NCI-H1105 treated with DMSO at 0.1 percent for 48 hours (cell line): ENCODE measurements at regions not wholly inside any gene's neighbourhood (a gene's known extent, or its start where the extent isn't known, plus 50 kb on each side); places are given as distances from the start of the nearest gene placed in this dataset.

Experiments
- DNase-seq: peaks from one replicate; lab custom pipeline; 2025; lab: John Stamatoyannopoulos, UW

- DNase-seq = no peak
These were observed 401.5 kb upstream of the JARID2 start for GRCh38 chr6:14844411-14844810.

GRCh38 chr6:14848019-14848418, 397.9 kb upstream of the JARID2 start:
- no peak for DNase-seq

GRCh38 chr6:14849185-14849584, 396.7 kb upstream of the JARID2 start:
- DNase-seq = no peak

GRCh38 chr6:14851281-14851680, 394.6 kb upstream of the JARID2 start:
- no peak for DNase-seq

- DNase-seq = no peak
These were observed 393.5 kb upstream of the JARID2 start for GRCh38 chr6:14852375-14852774.

GRCh38 chr6:14856177-14856576, 389.7 kb upstream of the JARID2 start:
- no peak for DNase-seq

- no peak for DNase-seq
These were observed 388.9 kb upstream of the JARID2 start for GRCh38 chr6:14857001-14857400.

GRCh38 chr6:14857501-14857900, 388.4 kb upstream of the JARID2 start:
- no peak for DNase-seq

DNA sequence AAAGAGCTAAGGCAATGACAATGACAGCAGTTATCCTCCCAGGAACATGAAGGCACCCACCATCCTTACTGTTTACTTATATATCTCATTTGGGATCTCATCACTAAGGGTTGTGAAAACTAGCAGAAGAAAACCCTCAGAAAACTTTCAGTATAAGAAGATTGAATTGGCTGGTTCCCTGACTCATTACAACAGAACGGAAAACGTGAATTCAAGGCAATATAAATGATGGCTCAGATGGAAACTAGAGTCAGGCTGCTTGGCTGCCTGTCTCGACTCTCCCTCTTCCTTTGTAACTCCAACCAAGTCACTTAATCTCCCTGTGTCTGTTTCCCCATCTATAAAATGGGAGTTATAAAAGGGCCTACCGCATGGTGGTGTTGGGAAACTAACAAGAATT, 387.1 kb upstream of the JARID2 start:
- no peak for DNase-seq

DNA sequence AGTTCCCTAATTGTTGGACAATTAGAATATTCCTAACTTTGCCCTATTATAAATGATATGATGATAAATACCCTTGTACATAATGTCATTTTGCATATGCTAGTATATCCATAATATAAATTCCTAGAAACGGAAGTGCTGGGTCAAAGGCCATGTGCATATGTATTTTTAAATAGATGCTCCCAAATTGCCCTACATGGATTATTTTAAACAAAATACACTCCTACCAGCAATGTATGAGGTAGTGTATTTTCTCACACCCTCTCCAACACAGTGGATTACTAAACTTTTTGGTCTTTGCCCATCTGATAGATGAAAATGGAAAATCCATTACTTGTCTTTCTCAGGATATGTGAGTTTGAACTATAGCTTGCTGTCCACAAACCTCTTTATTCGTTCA, 385.1 kb upstream of the JARID2 start:
- DNase-seq = no peak

DNA sequence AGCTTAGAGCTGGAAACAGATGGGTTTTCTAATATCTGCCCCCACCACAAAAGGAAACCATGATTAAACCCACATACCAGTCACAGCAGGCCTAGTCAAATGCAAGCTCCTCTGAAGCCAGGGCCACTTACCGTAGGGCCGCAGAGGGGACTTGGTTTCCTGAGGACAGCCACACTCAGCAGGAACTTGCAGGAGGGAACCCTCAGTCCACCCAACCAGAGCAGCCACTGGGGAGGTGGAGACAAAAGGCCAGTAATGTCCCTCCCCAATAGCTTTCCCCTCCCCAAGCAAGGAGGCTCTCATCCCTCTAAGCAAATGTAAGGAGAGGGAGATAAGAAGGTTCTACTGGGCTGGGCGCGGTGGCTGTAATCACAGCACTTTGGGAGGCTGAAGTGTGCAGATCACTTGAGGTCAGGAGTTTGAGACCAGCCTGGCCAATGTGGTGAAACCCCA, 384.4 kb upstream of the JARID2 start:
- DNase-seq = no peak

DNA sequence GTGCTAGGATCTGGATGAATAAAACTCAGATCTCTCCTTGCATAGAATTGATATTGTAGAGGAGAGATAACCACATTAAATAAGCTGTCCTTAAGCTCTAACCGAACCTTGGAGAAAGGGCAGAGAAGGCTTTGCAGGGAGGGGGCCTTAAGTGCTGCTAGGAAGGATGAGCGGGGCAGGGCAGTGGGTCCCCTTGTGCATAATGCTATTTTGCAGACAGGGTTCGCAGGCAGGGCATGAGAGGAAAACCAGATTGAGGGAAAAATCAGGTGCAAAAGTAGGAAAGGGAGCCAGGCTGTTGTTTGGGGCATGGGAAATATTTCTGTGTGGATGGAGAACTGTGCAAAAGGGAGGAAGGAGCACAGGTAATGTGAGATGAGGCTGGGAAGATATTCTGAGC, 383.0 kb upstream of the JARID2 start:
- no peak for DNase-seq

GRCh38 chr6:14863902-14864850, 381.7 kb upstream of the JARID2 start:
- no peak for DNase-seq

DNA sequence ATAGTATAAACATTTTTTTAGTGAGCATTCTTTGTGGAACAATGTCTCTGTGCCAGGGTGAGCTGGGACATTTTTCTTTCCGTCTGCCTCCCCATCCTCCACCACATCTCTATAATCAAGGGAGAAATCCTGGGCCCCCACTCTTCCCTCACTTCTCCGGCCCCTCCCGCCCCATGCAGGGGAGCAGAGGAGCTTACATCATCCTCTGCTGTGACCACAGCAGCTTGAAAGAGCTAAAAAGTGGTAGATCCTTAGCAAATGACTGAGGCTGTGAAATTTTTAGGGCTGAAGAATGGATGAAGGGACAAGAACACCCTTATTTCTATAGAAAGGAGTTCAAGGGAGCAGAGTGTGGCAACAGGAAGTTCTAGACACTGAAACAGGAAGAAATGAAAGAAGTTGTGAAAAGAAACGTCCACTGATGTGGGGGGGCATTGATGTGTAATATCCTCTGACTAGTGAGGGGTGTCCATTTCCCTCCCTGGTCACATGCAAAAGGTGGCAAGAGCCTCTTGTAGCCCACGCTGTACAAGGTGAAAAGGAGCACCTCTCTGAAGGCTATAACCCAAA, 380.3 kb upstream of the JARID2 start:
- no peak for DNase-seq

GRCh38 chr6:14867802-14868201, 378.1 kb upstream of the JARID2 start:
- no peak for DNase-seq

- DNase-seq = no peak
These were observed 374.6 kb upstream of the JARID2 start for GRCh38 chr6:14871221-14871620.

- no peak for DNase-seq
These were observed 372.8 kb upstream of the JARID2 start for GRCh38 chr6:14873101-14873500.

DNA sequence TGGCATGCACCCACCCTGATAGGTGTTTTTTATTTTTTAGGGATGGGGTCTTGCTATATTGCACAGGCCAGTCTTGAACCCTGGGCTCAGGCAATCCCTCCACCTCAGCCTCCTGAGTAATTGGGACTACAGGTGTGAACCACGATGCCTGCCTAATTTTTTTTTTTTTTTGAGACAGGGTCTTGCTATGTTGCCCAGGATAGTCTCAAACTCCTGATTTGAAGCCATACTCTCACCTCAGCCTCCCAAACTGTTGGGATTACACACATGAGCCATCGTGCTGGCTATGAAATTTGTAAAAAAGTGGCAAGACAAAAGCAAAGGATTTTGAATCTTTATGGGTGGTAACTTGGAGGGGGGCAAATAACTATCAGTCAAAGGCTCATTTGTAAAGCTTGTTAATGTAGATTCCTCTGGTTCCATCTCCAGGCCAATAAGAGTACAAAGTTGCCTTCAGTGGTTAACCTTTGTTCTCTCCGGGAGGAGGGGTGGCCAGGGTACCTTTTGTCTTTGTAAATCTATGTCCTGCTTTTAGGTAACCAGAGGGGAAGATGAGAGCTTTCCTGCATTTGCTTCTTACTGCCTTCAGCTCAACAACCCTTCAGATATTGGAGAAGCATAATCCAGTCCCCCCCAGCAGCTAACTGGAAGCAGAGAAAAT, 372.0 kb upstream of the JARID2 start:
- no peak for DNase-seq

DNA sequence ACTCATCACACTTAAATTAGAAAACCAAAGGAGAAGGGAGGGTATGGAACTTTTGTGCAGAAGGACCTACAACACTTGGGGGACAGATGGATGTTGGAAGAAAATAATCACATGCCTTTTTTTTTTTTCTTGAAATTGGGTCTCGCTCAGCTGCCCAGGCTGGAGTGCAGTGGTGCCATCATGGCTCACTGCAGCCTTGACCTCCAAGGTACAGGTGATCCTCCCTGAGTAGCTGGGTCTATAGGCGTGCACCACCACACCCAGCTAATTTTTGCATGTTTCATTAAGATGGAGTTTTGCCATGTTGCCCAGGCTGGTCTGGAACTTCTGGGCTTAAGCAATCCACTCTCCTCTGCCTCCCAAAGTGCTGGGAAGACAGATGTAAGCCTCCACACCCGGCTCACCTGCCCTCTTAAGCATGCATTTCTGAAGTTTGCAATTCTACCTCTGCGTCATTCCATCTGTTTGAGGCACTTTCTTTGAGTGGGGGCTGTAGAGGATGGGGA, 370.8 kb upstream of the JARID2 start:
- DNase-seq = no peak

DNA sequence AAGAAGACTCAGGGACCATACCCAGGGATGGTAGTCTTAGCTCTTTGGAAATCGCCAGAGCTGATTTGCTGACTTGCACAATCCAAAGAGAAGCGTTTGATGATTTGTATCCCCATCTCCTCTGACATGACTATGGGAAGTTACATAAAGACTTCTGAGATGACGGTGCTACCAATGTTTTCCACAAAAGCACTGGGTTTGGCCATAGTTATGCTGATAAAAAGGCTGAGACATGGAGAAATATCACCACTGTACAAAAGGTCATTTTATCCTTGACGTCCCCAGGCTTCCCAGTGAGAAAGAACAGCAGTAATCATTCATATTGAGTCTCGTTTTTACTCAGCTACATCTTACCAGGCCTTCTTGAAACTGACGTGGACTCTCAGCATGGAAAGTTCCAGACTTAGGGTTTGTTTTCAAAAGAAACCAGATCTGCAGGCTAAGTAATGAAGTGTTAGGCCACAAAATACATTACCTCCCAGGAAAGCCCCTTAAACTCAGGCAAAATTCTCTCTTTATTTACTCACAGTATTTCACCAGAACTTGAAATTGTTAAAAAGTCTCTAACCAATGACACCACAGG, 370.3 kb upstream of the JARID2 start:
- no peak for DNase-seq

DNA sequence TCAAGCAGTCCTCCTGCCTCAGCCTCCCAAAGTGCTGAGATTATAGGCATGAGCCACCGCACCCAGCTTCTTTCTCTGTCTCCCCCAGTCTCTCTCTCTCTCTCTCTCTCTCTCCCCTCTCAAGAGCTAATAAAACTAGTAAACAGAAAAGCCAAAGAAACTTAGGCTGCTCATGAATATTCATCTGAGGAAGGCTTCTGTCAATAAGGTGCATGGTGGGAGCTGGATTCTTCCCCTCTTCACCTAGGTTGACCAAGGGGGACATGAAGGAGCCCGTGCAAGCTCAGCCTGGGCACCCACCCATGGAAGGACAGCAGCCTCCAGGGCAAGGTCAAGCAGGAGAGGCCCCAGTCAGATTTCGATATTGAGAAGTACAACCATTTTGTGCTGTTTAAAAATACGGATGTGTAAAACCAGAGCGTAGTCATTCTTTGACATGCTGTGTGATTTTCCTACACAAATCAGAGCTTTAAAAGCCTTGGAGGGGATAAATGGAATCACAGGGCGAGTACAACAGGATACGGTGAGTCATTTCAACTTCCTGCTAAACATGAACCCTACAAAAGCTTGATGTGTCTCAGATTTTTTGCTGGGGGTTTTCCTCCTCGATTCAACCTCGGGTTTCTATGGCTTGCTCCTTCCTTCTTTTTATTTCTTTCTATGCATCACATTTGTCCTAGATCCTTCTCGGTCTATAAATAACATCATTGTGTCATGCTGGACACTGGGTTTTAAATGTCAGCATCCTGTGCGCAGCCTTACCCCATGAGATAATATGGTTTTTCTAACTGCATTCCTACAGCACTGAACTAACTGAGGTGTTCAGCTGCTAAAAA, 368.9 kb upstream of the JARID2 start:
- DNase-seq = no peak

GRCh38 chr6:14877758-14878157, 368.1 kb upstream of the JARID2 start:
- DNase-seq = no peak
